ENCODE measurements at regions not wholly inside any gene's neighbourhood (a gene's known extent, or its start where the extent isn't known, plus 50 kb on each side); places are given as distances from the start of the nearest gene placed in this dataset.
"Not testable (repeated sequence)": the region's sequence is repeated elsewhere in the genome, so short reads cannot be mapped to it uniquely, and the experiment has no call there.

DNA sequence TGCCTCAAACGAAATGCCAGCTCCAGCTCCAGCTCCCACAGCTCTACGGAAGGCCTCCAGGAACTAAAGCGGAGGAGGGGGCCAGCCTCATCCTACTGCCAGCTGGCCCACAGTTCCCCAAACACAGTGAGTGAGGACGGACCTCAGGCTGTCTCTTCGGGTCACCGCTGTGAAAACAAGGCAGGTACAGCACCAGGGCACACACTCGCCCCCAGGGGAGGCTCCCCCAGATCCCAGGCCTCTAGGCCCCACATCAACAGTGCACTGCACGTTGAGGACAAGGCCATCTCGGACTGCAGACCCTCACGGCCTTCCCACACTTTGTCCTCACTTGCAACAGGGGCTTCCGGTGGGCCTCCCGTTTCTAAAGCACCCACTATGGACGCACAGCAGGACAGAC, 95.0 kb downstream of the GTF2H2C_2 start:
- H3K36me3 ChIP-seq; intact Hi-C loops (cut with micrococcal nuclease); H3K27ac ChIP-seq (replicated peaks); H3K27me3 ChIP-seq (ENCODE audit: low read depth); H3K4me3 ChIP-seq; H3K4me1 ChIP-seq; H3K9me3 ChIP-seq (replicated peaks): not testable (repeated sequence)
- peak; percentile 3 for DNase-seq

DNA sequence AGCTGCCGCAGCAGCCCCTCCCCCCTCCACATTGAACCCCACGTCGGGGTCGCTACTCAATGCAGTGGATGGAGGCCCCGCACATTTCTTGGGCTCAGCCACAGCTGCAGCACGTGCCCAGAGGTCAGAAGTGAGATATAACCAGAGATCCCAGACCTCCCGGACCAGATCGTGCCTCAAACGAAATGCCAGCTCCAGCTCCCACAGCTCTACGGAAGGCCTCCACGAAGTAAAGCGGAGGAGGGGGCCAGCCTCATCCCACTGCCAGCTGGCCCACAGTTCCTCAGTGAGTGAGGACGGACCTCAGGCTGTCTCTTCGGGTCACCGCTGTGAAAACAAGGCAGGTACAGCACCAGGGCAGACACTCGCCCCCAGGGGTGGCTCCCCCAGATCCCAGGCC, 95.6 kb downstream of the GTF2H2C_2 start:
- H3K36me3 ChIP-seq; H3K27me3 ChIP-seq (ENCODE audit: low read depth); H3K4me3 ChIP-seq; intact Hi-C loops (cut with micrococcal nuclease); H3K9me3 ChIP-seq (replicated peaks); H3K27ac ChIP-seq (replicated peaks); H3K4me1 ChIP-seq: not testable (repeated sequence)
- DNase-seq = peak; percentile 6
